CD4-positive, alpha-beta T cell (primary cell): ENCODE measurements at regions not wholly inside any gene's neighbourhood (a gene's known extent, or its start where the extent isn't known, plus 50 kb on each side); places are given as distances from the start of the nearest gene placed in this dataset.

Experiments
- ATAC-seq: fragments of 200-7000 bp; cut with Tn5 transposase; one replicate; pipeline ENCODE4 v1.10.0; 2022; ENCODE audit warnings: mild to moderate bottlenecking; ENCODE audit not compliant: poor library complexity
- CTCF ChIA-PET: fragments of 350-600 bp; sonication (Branson Sonifier 250); formaldehyde crosslinking; loops from one replicate; lab custom pipeline; 2021; ENCODE audit warnings: antibody characterized with exemption, inconsistent platforms; lab: Charles Lee
- POLR2A ChIA-PET: fragments of 350-600 bp; sonication (Branson Sonifier 250); formaldehyde crosslinking; loops from one replicate; lab custom pipeline; 2021; ENCODE audit warnings: antibody characterized with exemption, inconsistent platforms; lab: Charles Lee
- DNase-seq, 14 experiments: peaks; one replicate each; pipeline ENCODE4 v3.0.0-alpha.2; 2013 to 2020; ENCODE audit warnings: mixed read lengths in 2 of 14
- H3K27ac ChIP-seq, 2 donors: one replicate each; pipeline versions ENCODE4 v1.5.1 to v1.7.0; 2013; ENCODE audit warnings: low read length in 2 of 2, low read depth in 1 of 2, mild to moderate bottlenecking in 1 of 2
- H3K27me3 ChIP-seq, 2 experiments: 1 replicate in 1 of 2; 2 replicates in 1 of 2; pipeline versions ENCODE4 v1.6.1 to v1.7.0; 2013; ENCODE audit warnings: low read length in 2 of 2, control low read depth in 1 of 2, mild to moderate bottlenecking in 1 of 2, moderate library complexity in 1 of 2; ENCODE audit not compliant: insufficient read depth in 2 of 2, control insufficient read depth in 1 of 2
- H3K36me3 ChIP-seq: one replicate; pipeline ENCODE4 v1.6.1; 2013; ENCODE audit warnings: low read length, control low read depth; ENCODE audit not compliant: insufficient read depth
- H3K4me1 ChIP-seq: one replicate; pipeline ENCODE4 v1.6.1; 2013; ENCODE audit warnings: low read length, control low read depth; ENCODE audit not compliant: insufficient read depth
- H3K4me3 ChIP-seq: one replicate; pipeline ENCODE4 v1.5.1; 2013; ENCODE audit warnings: mild to moderate bottlenecking, low read length, moderate library complexity
- H3K9me3 ChIP-seq, 2 experiments: 1 replicate in 1 of 2; 2 replicates in 1 of 2; pipeline versions ENCODE4 v1.6.1 to v1.7.0; 2013; ENCODE audit warnings: low read length in 2 of 2, mild to moderate bottlenecking in 2 of 2, control low read depth in 1 of 2, moderate library complexity in 1 of 2; ENCODE audit not compliant: control insufficient read depth in 1 of 2, insufficient read depth in 1 of 2
- H3K27ac Mint-ChIP-seq: one replicate; pipeline ENCODE4 v1.8.0; 2020; ENCODE audit warnings: mixed read lengths
- H3K27me3 Mint-ChIP-seq: one replicate; pipeline ENCODE4 v1.8.0; 2021; ENCODE audit warnings: mixed read lengths
- H3K36me3 Mint-ChIP-seq: one replicate; pipeline ENCODE4 v1.8.0; 2021; ENCODE audit warnings: low read depth, mixed read lengths
- H3K4me1 Mint-ChIP-seq: one replicate; pipeline ENCODE4 v1.8.0; 2021; ENCODE audit warnings: low read depth, mixed read lengths
- H3K4me3 Mint-ChIP-seq: one replicate; pipeline ENCODE4 v1.8.0; 2020; ENCODE audit warnings: mild to moderate bottlenecking, mixed read lengths
- H3K9me3 Mint-ChIP-seq: one replicate; pipeline ENCODE4 v1.8.0; 2020; ENCODE audit warnings: mixed read lengths
- intact Hi-C, 2 experiments: fragments of 100-400 bp; cut with DNase I in 1 of 2; cut with micrococcal nuclease in 1 of 2; formaldehyde crosslinking; loops; one replicate each; pipeline versions ENCODE4 v1.15.1 to v1.9.0; 2023 to 2025; cut with DNase I, micrococcal nuclease
- TF ChIP-seq, protein P1 (sequence below): fragments of 200-600 bp; IDR thresholded peaks from one replicate; pipeline ENCODE4 v1.8.0; 2022; ENCODE audit warnings: antibody characterized with exemption, mild to moderate bottlenecking

DNA sequence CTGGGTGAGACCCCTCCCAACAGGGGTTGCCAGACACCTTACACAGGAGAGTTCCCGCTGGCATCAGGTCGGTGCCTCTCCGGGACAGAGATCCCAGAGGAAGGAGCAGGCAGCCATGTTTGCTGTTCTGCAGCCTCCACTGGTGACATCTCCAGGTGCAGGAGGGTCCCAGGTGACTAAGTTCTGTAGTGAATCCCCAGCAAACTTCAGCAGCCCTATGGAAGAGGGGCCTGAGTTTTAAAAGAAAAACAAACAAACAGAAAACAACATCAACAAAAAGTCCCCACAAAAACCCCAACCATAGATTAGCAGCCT lies 515.1 kb downstream of the FRK start:
- TF ChIP-seq, protein P1, sequence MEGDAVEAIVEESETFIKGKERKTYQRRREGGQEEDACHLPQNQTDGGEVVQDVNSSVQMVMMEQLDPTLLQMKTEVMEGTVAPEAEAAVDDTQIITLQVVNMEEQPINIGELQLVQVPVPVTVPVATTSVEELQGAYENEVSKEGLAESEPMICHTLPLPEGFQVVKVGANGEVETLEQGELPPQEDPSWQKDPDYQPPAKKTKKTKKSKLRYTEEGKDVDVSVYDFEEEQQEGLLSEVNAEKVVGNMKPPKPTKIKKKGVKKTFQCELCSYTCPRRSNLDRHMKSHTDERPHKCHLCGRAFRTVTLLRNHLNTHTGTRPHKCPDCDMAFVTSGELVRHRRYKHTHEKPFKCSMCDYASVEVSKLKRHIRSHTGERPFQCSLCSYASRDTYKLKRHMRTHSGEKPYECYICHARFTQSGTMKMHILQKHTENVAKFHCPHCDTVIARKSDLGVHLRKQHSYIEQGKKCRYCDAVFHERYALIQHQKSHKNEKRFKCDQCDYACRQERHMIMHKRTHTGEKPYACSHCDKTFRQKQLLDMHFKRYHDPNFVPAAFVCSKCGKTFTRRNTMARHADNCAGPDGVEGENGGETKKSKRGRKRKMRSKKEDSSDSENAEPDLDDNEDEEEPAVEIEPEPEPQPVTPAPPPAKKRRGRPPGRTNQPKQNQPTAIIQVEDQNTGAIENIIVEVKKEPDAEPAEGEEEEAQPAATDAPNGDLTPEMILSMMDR: no peak
- ChIA-PET CTCF (no interaction called here), POLR2A (no interaction called here)
- Histone ChIP-seq H3K27ac (no peak overlapping the region), H3K4me1 (no peaks in the 10 kb centered on the region), H3K36me3 (no peaks in the 10 kb centered on the region), H3K9me3 (peaks cover 0 to 10% of the 10 kb centered on the region in 2 experiments), H3K27me3 (no peaks in the 10 kb centered on the region), H3K4me3 (no peak overlapping the region)
- Mint-ChIP-seq H3K9me3 (peaks cover 8% of the 10 kb centered on the region), H3K4me1 (no peaks in the 10 kb centered on the region), H3K27ac (no peak overlapping the region), H3K36me3 (no peaks in the 10 kb centered on the region), H3K4me3 (no peak overlapping the region), H3K27me3 (no peaks in the 10 kb centered on the region)
- intact Hi-C loops: no loop called here
- DNase-seq: no peak
- ATAC-seq: no peak

DNA sequence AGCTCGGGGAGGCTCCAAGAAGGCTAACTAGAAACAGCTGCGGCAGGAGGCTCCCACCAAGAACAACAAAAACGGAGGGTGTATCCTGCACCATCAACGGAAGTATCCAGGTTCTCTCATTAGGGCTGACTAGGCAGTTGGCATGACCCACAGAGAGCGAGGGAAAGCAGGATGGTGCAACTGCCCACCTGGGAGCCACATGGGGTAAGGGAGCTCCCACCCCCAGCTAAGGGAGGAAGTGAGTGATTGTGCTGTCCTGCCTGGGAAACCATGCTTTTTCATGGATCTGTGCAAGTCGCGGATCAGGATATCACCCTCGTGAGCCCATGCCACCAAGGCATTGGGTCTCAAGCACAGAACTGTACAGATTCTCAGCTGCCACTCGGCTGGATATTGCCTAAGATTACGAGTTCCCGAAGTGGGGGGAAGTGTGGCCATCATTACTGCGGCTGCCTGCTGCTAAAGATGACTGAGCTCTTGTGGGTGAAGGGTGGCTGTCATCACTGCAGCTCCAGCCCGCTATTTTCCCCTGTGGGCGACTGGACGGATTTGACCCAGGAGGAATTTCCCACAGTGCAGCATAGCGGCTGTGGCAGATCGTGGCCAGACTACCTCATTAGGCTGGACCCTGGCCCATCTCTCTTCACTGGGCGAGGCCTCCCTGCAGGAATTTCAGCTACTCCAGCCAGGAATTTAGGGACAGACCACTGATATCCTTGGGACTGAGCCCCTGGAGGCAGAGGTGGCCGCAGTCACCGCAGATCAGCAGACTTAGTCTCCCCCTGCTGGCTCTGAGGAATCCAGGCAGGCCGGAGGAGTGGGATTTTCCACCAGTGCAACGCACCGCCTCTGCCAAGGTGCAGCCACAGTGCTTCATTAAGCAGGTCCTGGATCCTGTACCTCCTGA lies 515.7 kb downstream of the FRK start:
- ChIA-PET POLR2A (no interaction called here), CTCF (no interaction called here)
- Histone ChIP-seq H3K36me3 (no peaks in the 10 kb centered on the region), H3K9me3 (peaks cover 0 to 10% of the 10 kb centered on the region in 2 experiments), H3K4me1 (no peaks in the 10 kb centered on the region), H3K27me3 (no peaks in the 10 kb centered on the region), H3K4me3 (no peak overlapping the region), H3K27ac (no peak overlapping the region)
- Mint-ChIP-seq H3K27me3 (no peaks in the 10 kb centered on the region), H3K4me1 (no peaks in the 10 kb centered on the region), H3K36me3 (no peaks in the 10 kb centered on the region), H3K27ac (no peak overlapping the region), H3K4me3 (no peak overlapping the region), H3K9me3 (peaks cover 8% of the 10 kb centered on the region)
- ATAC-seq (no peak), DNase-seq (peak in 1 of 14 experiments; percentile 3)
- intact Hi-C loops: no loop called here
- TF ChIP-seq, protein P1: no peak

DNA sequence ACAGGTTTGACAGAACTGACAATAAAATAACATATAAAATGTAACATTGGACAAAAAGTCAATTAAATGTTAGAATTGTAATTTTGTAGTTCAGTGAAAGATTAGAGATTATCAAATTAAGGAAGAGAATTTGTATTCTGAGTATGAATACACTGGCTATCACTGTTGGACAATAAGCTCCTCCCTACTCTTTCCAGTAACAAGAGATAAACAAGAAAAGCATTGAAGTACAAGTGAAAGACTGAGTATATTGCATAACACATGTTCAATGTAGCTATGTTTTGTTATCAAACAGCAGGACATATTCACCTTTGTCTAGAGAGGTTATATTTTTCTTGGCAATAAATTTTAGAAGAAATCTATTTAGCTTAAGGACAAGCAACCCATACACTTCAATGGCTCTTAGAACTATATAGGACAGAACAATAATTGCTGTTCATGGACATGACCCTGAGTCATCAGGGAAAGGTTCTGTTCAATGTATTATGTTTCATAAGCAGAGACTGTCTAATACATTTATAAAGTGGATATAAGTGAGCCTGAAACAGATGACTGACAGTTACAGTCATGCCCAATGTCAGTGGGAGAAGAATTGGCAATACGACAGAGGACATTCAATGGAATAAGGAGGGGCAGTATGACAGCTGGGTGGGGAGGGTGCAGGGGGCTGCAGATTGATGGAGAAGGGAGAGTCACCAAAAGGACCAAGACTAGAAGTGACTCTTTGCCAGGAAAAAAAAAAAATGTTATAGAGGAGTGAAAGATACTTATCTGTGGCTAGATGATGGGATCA lies 520.4 kb downstream of the FRK start:
- Histone ChIP-seq H3K4me1 (no peaks in the 10 kb centered on the region), H3K4me3 (no peak overlapping the region), H3K9me3 (peaks cover 0 to 6% of the 10 kb centered on the region in 2 experiments), H3K27ac (no peak overlapping the region), H3K27me3 (no peaks in the 10 kb centered on the region), H3K36me3 (no peaks in the 10 kb centered on the region)
- DNase-seq (no peak), ATAC-seq (no peak)
- Mint-ChIP-seq H3K4me3 (no peak overlapping the region), H3K27me3 (no peaks in the 10 kb centered on the region), H3K27ac (no peak overlapping the region), H3K36me3 (no peaks in the 10 kb centered on the region), H3K9me3 (peaks cover 7% of the 10 kb centered on the region), H3K4me1 (no peaks in the 10 kb centered on the region)
- TF ChIP-seq, protein P1: no peak
- intact Hi-C loops: no loop called here
- CTCF ChIA-PET: no interaction called here
- POLR2A ChIA-PET: no interaction called here
